ENCODE measurements at regions not wholly inside any gene's neighbourhood (a gene's known extent, or its start where the extent isn't known, plus 50 kb on each side); places are given as distances from the start of the nearest gene placed in this dataset.

GRCh38 chr20:22383156-22383555 is 201.2 kb downstream of the FOXA2 start:
- no peak for DNase-seq (ENCODE audit: low read depth, low spot score)
- peak overlapping the region; percentile 96 for H3K27ac ChIP-seq

DNA sequence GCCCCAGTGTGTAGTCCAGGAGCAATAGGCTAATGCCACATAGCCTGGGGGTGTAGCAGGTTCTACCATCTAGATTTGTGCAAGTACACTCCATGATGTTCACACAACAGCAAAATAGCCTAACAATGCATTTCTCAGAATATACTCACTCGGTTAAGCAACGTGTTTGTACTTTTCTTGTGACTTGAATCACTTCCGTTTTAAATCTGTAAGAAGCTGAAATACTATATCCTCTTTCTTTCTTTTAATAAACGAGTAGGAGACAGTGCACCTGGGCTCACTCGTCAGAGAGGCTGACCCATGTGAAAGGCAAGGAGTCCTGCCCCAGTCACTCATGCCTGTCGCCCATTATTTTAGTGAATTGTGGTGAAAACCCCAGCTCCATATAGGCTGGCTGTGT is 201.6 kb downstream of the FOXA2 start:
- H3K27ac ChIP-seq = peak overlapping the region; percentile 96
- DNase-seq (ENCODE audit: low read depth, low spot score) = peak; percentile 73

DNA sequence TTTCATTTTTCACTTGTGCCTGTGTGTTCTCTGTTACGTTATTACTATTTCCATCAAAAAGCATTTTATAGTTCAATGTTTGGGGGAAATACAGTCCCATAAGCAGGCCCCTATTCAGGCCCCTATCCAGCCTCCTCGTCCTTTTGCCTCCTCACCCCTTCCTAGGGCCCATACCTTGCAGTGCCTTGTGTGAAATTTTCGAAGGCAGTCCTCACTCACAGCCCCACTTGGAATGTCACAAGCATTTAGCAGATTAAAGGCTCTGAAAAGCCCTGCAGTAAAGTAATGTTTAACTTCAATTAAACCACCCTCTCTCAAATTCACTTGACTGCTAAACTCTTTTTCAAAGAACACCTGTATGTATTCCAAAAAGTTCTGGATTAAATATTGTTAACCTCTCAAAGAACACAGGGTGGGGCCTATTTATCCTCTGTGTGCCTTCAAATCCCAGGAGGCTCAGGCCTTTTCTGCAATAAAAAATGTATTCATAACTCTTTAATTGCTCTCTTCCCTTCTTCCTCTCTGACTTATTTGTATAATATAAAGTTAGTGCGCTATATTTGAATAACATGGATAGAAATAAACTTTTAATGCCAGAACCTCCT is 202.5 kb downstream of the FOXA2 start:
- DNase-seq (ENCODE audit: low read depth, low spot score) = no peak
- H3K27ac ChIP-seq = peak overlapping the region; percentile 96

DNA sequence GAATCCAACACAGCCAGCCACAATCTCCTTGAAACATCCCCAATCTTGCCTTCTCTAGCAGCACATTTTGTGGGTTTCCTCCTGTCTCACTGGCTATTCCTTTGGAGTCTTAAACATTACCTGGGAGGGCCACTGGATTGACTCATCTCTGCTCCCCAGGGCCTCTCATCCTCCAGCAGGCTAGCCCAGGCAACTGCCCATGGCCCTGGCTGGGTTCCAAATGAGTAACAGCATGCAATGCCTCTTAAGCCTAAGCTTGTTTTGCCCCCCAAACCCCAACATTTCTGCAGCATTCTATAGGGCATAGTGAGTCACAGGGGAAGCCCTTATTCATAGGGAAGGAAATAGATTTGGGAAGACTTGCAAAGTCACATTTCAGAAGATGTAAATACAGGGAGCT is 204.9 kb downstream of the FOXA2 start:
- peak; percentile 95 for DNase-seq (ENCODE audit: low read depth, low spot score)
- H3K27ac ChIP-seq = peak overlapping the region; percentile 95

DNA sequence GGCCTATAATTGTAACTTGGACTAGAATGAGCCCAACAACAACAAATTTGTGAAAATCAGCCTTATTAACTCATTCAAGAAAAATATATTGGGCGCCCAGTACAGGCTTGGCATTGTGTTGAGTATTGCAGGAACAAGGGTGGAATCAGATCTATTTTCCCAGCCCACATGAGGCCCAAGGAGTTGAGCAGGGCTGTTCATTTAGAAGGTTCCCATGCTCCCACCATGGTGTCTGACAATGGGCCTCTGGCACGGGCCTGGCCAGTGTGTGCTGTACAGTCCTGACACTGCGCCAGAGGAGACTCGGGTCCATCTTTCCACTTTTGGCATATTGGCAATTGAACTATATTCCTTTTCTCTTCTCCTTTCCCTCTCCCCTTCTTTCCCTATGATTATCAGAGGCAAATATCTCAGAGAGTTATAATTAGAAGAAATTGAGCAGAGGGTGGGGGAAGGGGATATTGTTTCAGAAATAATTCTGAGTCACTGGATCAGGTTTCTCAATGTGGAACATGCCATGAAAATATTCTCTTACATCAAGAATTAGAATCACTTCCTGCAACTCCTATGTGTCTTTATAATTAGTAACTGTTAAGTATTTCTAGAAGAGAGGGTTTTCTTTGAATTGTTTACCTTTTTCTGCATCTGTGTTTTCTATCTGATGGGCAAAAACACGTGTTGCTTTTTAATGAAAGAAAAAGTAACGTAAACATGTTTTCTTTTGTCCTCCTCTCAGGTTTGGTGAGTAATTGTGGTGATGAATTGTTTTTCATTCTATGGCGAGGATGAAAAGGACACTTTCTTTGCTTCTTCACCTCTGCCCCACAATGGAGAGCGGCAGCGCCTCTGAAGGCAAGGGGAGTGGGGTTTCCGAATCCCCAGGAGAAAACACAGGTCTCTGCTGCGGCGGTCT is 209.4 kb downstream of the FOXA2 start:
- peak overlapping the region; percentile 91 for H3K27ac ChIP-seq
- DNase-seq (ENCODE audit: low read depth, low spot score) = no peak

- DNase-seq (ENCODE audit: low read depth, low spot score) = peak; percentile 66
- peak overlapping the region; percentile 91 for H3K27ac ChIP-seq
Measured at GRCh38 chr20:22374066-22374465, 210.3 kb downstream of the FOXA2 start.

DNA sequence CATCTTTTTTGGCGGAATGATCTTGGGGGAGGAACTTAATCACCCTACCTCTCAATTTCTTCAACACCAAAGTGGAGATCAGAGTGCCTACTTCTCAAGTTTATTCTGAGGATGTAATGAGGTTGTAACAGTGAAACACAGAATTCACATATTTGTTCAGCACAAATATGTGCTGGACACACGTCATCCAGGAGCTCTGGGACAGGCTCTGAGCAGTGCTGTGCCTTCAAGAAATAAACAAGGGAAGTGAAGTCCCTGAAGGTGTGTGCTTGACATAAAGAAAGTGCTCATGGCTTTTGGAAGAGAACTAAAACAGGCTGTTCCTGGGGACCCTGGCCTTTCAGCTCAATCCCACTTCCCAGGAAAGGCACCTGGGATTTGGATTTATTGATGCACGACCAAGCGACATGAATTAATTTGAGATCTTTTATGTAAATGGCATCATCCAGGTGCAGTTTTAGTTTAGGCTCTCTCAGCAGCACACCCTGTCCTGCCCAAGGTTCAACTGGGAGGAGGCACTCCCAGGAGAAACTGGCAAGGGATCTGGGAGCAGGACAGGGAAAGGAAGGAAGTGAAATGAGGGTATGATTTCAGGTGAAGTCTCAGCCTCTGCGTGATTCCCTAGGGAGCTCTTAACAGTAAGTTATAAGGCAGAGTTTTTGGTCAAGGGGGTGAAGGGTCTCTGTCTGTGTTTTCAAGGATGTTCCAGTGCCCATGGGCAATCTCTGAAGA is 211.0 kb downstream of the FOXA2 start:
- H3K27ac ChIP-seq = peak overlapping the region; percentile 91
- no peak for DNase-seq (ENCODE audit: low read depth, low spot score)

- no peak overlapping the region for H3K27ac ChIP-seq
- DNase-seq (ENCODE audit: low read depth, low spot score) = no peak
Measured at GRCh38 chr20:22371843-22372242, 212.5 kb downstream of the FOXA2 start.

DNA sequence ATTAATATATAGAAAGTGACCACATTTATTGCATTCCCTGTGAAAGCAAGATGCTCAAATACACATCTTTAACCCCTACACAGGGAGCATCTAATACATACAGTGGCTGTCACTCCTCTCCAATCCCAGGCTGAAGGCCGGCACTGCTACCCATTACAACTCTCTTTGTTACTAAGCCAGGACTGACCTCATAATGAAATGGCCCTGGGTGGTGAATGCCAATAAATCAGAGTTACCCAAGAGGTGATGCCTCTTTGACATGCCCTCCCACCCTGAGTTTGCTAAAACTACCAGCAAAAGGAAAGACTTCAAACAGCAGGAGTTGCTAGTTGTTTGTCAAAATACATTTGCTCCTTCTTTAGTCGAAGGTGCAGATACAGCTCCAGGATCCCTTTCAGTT is 214.2 kb downstream of the FOXA2 start:
- no peak for DNase-seq (ENCODE audit: low read depth, low spot score)
- H3K27ac ChIP-seq = no peak overlapping the region

DNA sequence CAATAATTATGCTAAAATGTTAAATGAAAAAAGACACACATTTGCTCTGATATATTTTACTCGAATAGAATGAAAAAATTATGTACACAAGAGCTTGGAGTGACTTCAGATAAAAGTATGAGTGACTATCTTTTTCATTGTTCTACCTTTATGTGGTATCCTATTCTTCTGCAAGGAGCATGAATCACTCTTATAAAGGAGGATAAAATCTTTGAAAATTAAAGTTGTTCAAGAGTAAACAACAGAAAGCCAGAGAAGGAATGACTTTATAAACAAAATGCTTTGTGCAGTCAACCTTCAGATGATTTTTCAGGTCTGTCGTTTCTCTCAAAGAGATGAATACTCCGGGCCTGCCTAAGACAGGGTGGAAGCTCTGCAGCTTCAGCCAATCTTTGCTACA is 215.3 kb downstream of the FOXA2 start:
- no peak for DNase-seq (ENCODE audit: low read depth, low spot score)

DNA sequence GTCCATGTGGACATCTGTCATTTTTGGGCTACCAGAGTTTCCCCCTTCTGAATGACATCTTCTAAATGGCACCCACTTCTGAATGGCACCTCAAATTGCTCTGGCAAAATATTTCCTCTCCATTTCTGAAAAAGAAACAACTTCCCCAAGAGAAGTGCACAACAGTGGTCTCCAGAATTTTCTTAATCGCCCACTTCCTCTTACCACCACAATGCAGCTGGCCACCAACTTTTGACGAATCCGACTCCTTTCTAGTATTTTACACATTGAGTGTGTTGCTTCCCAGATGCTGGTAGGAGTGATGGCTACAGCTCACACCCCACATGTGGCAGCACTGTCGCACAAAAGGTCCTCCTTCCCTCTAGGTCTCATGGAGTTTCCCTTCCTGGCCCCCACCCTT is 216.1 kb downstream of the FOXA2 start:
- DNase-seq (ENCODE audit: low read depth, low spot score) = no peak
- no peak overlapping the region for H3K27ac ChIP-seq

More for the DNA sequence above, 215.3 kb downstream of the FOXA2 start:
- no peak overlapping the region for H3K27ac ChIP-seq

GRCh38 chr20:22366631-22367030 is 217.7 kb downstream of the FOXA2 start:
- DNase-seq (ENCODE audit: low read depth, low spot score) = no peak

DNA sequence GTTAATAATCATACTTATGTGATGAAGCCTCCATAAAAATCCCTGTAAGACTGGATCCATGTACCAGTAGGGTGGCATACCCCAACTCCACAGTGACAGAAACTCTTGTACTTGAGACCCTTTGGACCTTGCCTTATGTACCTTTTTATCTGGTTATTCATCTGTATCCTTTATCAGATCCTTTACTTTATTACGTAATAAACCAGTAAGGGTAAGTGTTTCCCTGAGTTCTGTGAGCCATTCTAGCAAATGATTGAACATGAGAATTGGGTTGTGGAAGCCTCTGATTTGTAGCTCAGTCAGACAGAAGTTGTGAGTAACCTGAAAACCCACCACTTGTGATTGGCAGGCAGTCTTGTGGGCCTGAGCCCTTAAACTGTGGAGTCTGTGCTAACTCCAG is 229.7 kb downstream of the FOXA2 start:
- no peak overlapping the region for H3K27ac ChIP-seq

More at GRCh38 chr20:22366631-22367030, 217.7 kb downstream of the FOXA2 start:
- H3K27ac ChIP-seq = no peak overlapping the region

GRCh38 chr20:22353586-22353985 is 230.8 kb downstream of the FOXA2 start:
- no peak overlapping the region for H3K27ac ChIP-seq
- DNase-seq (ENCODE audit: low read depth, low spot score) = no peak

More for the DNA sequence above, 229.7 kb downstream of the FOXA2 start:
- no peak for DNase-seq (ENCODE audit: low read depth, low spot score)

GRCh38 chr20:22352019-22352418 is 232.4 kb downstream of the FOXA2 start:
- no peak for DNase-seq (ENCODE audit: low read depth, low spot score)

GRCh38 chr20:22350624-22351023 is 233.7 kb downstream of the FOXA2 start:
- H3K27ac ChIP-seq = no peak overlapping the region
- DNase-seq (ENCODE audit: low read depth, low spot score) = no peak

More at GRCh38 chr20:22352019-22352418, 232.4 kb downstream of the FOXA2 start:
- no peak overlapping the region for H3K27ac ChIP-seq

DNA sequence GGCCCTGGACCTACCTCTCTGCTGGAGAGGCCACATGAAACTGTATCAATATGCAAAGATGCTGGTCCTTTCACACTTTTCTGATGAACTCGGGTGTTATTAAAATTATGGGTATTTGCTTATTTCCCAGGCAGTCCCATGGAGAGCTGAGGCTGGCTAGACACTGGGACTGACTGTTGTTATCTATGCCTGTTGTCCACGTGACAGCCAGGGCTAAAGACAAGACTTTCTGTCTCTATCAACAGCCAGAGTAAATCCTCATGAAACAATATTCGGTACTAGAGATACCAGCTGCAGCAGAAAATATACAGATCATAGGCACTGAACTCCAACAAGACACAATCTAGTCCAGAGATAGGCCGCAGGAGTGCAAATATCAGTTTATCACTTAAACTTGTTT is 236.4 kb downstream of the FOXA2 start:
- no peak overlapping the region for H3K27ac ChIP-seq
- DNase-seq (ENCODE audit: low read depth, low spot score) = no peak

DNA sequence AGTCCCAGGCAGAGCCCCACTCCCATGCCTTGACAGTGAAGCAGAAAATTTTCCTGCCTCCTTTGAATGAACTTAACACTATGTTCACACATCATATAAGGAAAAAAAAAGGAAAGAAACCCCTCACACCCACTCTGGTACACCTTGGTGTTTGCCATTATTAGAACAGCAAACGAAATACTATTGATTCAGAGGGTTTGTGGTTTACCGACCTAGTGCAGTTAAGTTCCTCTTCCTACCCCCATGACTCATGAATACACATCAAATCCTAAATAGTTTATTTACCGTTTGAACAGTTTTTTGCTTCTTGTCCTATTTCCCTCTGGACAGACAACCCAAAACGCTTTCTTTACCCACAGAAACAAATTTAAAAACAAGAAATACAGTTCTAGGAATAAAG is 237.7 kb downstream of the FOXA2 start:
- H3K27ac ChIP-seq = no peak overlapping the region
- peak; percentile 12 for DNase-seq (ENCODE audit: low read depth, low spot score)

DNA sequence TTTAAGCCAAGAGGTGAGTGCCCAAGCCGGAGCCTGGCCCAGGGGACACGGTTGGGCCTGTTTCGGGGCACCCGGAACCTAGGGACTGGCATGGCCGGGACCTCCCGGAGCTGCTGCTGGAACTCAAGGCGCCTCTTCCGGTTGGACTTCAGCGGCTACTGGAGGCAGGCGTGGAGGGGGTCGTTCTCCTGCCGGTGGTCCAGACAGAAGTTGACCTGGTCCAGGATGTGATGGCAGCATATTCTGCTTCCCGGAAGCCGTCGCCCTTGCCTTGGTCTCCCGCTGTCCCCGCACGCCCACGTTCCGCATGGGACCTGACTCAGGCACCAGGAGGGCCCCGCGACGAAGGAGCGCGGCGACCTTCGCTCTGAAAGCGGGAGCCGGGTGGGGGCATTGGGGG is 240.8 kb downstream of the FOXA2 start:
- no peak overlapping the region for H3K27ac ChIP-seq
- no peak for DNase-seq (ENCODE audit: low read depth, low spot score)

- no peak for DNase-seq (ENCODE audit: low read depth, low spot score)
- no peak overlapping the region for H3K27ac ChIP-seq
Measured at GRCh38 chr20:22342410-22342809, 242.0 kb downstream of the FOXA2 start.

GRCh38 chr20:22341508-22341907 is 242.9 kb downstream of the FOXA2 start:
- DNase-seq (ENCODE audit: low read depth, low spot score) = peak; percentile 14
- H3K27ac ChIP-seq = peak overlapping the region; percentile 57
